ENCODE measurements at regions not wholly inside any gene's neighbourhood (a gene's known extent, or its start where the extent isn't known, plus 50 kb on each side); places are given as distances from the start of the nearest gene placed in this dataset.

- TF ChIP-seq CTCF (conservative IDR thresholded peaks at IDR 0.05 in 1 of 2, IDR thresholded peaks at IDR 0.05 in 1 of 2; ENCODE audit: low read depth in 1 of 2, low read length in 2 of 2) (no peak), EZH2 (IDR thresholded peaks at IDR 0.05; ENCODE audit: low read length, missing control alignments) (no peak)
Measured at GRCh38 chr13:54965881-54966280, 1937.3 kb downstream of the OLFM4 start.
